ENCODE measurements at regions not wholly inside any gene's neighbourhood (a gene's known extent, or its start where the extent isn't known, plus 50 kb on each side); places are given as distances from the start of the nearest gene placed in this dataset.

GRCh38 chr11:109733245-109733644, 311.3 kb downstream of the C11orf87 start:
- H4K20me1 ChIP-seq (ENCODE audit: insufficient read depth, low read length): no peaks in the 10 kb centered on the region
- H3K79me2 ChIP-seq (ENCODE audit: insufficient read depth, low read length): no peaks in the 10 kb centered on the region
- in situ Hi-C loops (cut with HindIII; ENCODE audit: extremely low pct_ligation_motif_present, low pct_unique_long_range_greater_than_20kb) (no loop called here), intact Hi-C loops (cut with micrococcal nuclease; ENCODE audit: unreplicated experiment) (no loop called here)
- H2AFZ ChIP-seq (ENCODE audit: low read length): no peak overlapping the region
- POLR2A ChIA-PET: no interaction called here
- no peaks in the 10 kb centered on the region for H3K4me1 ChIP-seq (ENCODE audit: insufficient read depth, low read length)
- H3K36me3 ChIP-seq (replicated peaks in 1 of 2; ENCODE audit: control insufficient read depth in 1 of 2, insufficient read depth in 2 of 2, low read length in 2 of 2): no peaks in the 10 kb centered on the region
- no peak for FAIRE-seq
- H3K9ac ChIP-seq (ENCODE audit: insufficient read depth, low read depth, low read length): no peak overlapping the region
- H3K4me2 ChIP-seq (ENCODE audit: low read depth, low read length): no peak overlapping the region
- WGBS (ENCODE audit: low lambda C conversion rate): 0% methylated on average over 1 of the region's 1 CpG
- no peak overlapping the region for H3K4me3 ChIP-seq (replicated peaks in 1 of 3; ENCODE audit: insufficient read depth in 1 of 3, low read depth in 2 of 3, low read length in 3 of 3)
- CTCF ChIA-PET (ENCODE audit: low intra/inter-chr PET ratio, low total read pairs): no interaction called here
- no peaks in the 10 kb centered on the region for H3K9me3 ChIP-seq (ENCODE audit: low read length)
- no peak overlapping the region for H3K27ac ChIP-seq (ENCODE audit: extremely low read length, insufficient read depth, low read length)
- DNase-seq (ENCODE audit: low spot score): no peak
- no peak for TF ChIP-seq ZNF761 (CRISPR knock-in tag; conservative IDR thresholded peaks at IDR 0.05)
- no peak for TF ChIP-seq ARID4A (CRISPR knock-in tag; IDR thresholded peaks at IDR 0.05; ENCODE audit: borderline replicate concordance)
- TF ChIP-seq ZNF576 (CRISPR knock-in tag; IDR thresholded peaks at IDR 0.05): no peak
- TF ChIP-seq SIX4 (CRISPR knock-in tag; IDR thresholded peaks at IDR 0.05): no peak
- BruUV-seq (replicated peaks): no TSS peak
- ATAC-seq: no peak
- H3K27me3 ChIP-seq (ENCODE audit: control insufficient read depth in 1 of 2, insufficient read depth in 2 of 2, low read length in 2 of 2): no peaks in the 10 kb centered on the region

GRCh38 chr11:109734566-109734965, 312.6 kb downstream of the C11orf87 start:
- Histone ChIP-seq H3K9me3 (ENCODE audit: low read length) (no peaks in the 10 kb centered on the region), H3K79me2 (ENCODE audit: insufficient read depth, low read length) (no peaks in the 10 kb centered on the region), H3K4me1 (ENCODE audit: insufficient read depth, low read length) (no peaks in the 10 kb centered on the region), H3K27me3 (ENCODE audit: control insufficient read depth in 1 of 2, insufficient read depth in 2 of 2, low read length in 2 of 2) (no peaks in the 10 kb centered on the region), H3K4me3 (replicated peaks in 1 of 3; ENCODE audit: insufficient read depth in 1 of 3, low read depth in 2 of 3, low read length in 3 of 3) (no peak overlapping the region), H3K9ac (ENCODE audit: insufficient read depth, low read depth, low read length) (no peak overlapping the region), H4K20me1 (ENCODE audit: insufficient read depth, low read length) (no peaks in the 10 kb centered on the region), H2AFZ (ENCODE audit: low read length) (no peak overlapping the region), H3K36me3 (replicated peaks in 1 of 2; ENCODE audit: control insufficient read depth in 1 of 2, insufficient read depth in 2 of 2, low read length in 2 of 2) (no peaks in the 10 kb centered on the region), H3K27ac (ENCODE audit: extremely low read length, insufficient read depth, low read length) (no peak overlapping the region), H3K4me2 (ENCODE audit: low read depth, low read length) (no peak overlapping the region)
- POLR2A ChIA-PET: no interaction called here
- DNase-seq (ENCODE audit: low spot score): no peak
- no TSS peak for BruUV-seq (replicated peaks)
- no peak for ATAC-seq
- intact Hi-C loops (cut with micrococcal nuclease; ENCODE audit: unreplicated experiment): no loop called here
- CTCF ChIA-PET (ENCODE audit: low intra/inter-chr PET ratio, low total read pairs): no interaction called here
- in situ Hi-C loops (cut with HindIII; ENCODE audit: extremely low pct_ligation_motif_present, low pct_unique_long_range_greater_than_20kb): no loop called here
- FAIRE-seq: no peak
- 0% methylated on average over 3 of the region's 3 CpGs for WGBS (ENCODE audit: low lambda C conversion rate)
- no peak for TF ChIP-seq IRF2 (CRISPR knock-in tag; IDR thresholded peaks at IDR 0.05)
- TF ChIP-seq RFX1 (IDR thresholded peaks at IDR 0.05): no peak
- TF ChIP-seq PREB (CRISPR knock-in tag; IDR thresholded peaks at IDR 0.05): no peak
- TF ChIP-seq ZNF746 (CRISPR knock-in tag; IDR thresholded peaks at IDR 0.05): no peak
- TF ChIP-seq PHF21A (CRISPR knock-in tag; IDR thresholded peaks at IDR 0.05): no peak
- TF ChIP-seq CBX2 (IDR thresholded peaks at IDR 0.05; ENCODE audit: low read depth, low read length): no peak
- TF ChIP-seq CBX2 (CRISPR knock-in tag; IDR thresholded peaks at IDR 0.05; ENCODE audit: low read depth): no peak
- TF ChIP-seq KDM2A (CRISPR knock-in tag; IDR thresholded peaks at IDR 0.05; ENCODE audit: borderline replicate concordance, low read depth): no peak
- no peak for TF ChIP-seq ZNF792 (CRISPR knock-in tag; IDR thresholded peaks at IDR 0.05)
- TF ChIP-seq LCORL (IDR thresholded peaks at IDR 0.05): no peak
- no peak for TF ChIP-seq LCORL (CRISPR knock-in tag; IDR thresholded peaks at IDR 0.05)

Measured in HepG2 (cell line).